HG03558 (cell line): ENCODE measurements at regions not wholly inside any gene's neighbourhood (a gene's known extent, or its start where the extent isn't known, plus 50 kb on each side); places are given as distances from the start of the nearest gene placed in this dataset.

Source experiments
- ATAC-seq: cut with Tn5 transposase; IDR thresholded peaks from one replicate; pipeline ENCODE4 v1.9.1; 2021; ENCODE audit warnings: moderate number of reproducible peaks; ENCODE audit not compliant: unreplicated experiment; ENCODE audit errors: extremely low read depth

DNA sequence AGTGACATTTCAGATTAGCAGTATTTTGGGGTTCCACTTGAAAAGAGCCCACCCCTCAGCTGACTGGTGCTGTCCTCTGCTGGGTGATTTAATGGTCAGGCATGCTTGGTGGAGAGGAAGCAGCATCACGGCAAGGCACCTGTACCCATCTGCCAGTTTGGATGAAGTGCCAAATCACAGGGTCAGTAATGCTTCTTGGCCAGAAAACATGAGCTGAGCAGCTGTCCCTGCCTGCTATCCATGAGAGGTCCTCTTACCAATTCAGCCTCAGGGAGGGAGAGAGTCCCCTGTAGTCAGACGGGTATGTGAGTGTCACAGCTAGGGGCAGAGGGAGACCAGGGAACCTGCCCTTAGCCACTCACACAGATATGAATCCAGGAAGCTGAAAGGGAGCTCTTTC, 137.9 kb downstream of the SEC61B start:
- no peak for ATAC-seq

DNA sequence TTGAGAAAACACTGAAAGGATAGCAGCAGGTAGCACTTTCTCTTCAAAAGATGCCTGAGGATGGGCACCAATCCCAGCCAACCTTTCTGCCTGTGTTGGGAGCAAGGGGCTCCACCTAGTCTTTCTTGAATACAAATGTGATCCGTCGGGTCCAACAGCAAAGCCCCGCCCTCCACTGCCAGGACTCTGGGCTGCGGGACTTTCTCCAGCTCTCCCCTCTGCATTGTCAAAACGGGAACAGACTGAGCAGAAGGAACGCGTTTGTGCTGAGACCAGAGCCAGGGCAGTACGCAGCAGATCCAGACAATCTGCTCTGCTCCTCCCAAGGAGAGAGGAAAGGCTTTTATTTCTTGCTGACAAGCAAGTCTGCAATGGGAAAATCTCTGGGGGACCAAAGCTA, 139.7 kb downstream of the SEC61B start:
- ATAC-seq, result no peak

DNA sequence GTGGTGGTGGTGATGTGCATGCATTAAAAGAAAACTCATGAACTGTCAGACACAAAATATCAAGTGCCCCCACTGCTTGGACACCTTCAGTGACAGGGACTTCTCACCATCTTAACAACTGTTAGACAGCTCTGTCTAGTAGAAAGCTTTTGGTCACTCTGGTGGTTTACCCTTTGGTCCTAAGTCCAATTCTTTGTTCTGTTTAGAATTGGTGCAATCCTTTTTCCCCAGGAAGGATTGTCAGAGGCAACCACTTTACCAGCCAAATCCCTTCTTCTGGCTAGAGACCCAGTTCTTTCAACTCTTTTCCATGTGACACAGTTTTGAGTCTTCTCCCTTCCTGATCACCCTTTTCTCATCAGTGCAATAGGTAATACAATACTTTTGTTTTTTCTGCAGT, 140.2 kb downstream of the SEC61B start:
- ATAC-seq, result no peak

DNA sequence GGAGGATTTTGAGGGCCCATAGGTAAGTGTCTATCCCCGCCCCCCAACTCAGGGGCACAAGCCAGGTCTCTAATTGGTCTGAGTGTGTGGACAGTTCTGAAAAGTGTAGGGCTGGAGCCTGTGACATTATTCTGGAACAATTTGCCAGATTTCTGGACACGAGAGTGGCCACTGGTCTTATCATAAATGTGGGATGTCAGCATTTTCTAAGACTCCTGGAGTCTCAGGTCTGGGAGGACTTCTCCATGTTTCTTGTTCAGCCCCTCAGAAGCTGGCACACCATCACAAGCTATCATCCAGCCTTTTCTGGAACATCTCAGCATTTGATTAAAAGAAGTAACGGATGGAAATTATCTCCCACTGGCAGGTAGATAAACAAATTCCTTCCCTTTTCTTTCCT, 141.4 kb downstream of the SEC61B start:
- ATAC-seq, result no peak

DNA sequence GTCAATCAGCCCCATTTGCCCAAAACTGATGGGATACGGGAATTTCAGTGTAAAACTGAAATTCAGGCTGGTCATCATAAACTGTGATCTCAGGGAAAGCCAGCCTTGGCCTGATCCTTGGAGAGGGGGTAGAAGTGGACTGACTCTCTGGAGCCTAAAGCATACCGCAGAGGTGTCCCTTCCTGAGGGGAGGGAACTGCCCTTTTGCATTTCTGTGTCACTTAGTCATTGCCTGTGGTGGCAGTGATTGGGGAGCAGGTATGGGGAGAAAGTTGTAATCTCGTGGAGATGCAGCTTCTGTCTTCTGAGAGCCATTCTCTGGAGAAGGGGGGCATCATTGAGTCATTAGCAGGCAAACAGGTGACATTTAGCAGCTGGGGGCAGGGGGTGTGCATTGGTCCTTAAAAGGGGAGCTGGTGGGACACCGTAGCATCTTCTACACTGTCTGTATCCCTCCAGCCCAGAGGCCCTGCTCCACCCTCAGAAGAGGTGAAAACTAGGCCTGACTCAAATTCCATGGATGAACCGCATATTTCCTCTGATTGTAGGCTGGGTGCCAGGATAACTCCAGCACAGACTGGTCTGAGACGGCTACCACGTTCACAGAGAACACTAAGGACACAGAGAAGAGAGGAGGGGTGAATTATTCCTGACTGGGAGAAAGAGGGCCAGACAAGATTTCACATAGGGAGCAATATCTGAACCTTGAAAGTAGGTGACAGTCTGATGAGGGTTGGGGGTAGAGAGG, 143.3 kb downstream of the SEC61B start:
- ATAC-seq, result no peak

DNA sequence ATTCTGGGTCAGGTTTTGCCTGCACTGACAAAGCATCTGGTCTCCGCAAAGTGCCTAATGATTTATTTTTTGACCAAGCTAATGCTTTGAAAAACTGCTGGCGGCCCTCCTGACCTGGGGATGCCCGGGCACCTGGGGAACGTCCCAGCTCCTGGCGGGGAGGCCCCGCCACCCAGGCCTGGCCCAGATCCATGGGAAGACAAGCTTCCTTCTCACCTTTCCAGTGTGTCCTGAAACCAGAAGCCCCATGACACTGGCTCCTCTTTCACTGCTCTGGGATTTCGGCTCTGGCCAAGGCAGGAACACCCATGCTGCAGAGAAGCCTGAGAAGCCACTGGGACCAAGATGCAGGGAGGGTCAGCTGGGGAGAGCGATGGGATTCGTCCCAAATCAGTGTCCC, 144.1 kb downstream of the SEC61B start:
- ATAC-seq, result no peak

DNA sequence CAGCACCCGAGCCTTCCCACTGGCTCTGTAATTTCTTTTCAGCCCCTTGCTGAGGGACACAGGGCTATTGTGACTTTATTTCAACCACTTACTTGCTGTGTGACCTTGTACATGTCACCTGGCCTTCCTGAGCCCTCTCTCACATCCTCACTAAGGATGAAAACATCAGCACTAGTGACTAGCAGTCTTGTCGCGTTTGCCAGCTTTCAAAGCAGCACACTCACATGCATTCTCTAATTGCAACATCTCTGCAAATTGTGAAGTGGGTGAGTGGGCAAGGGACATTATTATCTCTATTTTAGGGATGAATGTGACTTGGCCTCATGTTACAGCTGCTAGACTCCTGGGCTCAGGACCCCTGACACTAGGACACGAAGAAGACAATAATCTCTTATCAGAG, 144.5 kb downstream of the SEC61B start:
- ATAC-seq, result no peak

DNA sequence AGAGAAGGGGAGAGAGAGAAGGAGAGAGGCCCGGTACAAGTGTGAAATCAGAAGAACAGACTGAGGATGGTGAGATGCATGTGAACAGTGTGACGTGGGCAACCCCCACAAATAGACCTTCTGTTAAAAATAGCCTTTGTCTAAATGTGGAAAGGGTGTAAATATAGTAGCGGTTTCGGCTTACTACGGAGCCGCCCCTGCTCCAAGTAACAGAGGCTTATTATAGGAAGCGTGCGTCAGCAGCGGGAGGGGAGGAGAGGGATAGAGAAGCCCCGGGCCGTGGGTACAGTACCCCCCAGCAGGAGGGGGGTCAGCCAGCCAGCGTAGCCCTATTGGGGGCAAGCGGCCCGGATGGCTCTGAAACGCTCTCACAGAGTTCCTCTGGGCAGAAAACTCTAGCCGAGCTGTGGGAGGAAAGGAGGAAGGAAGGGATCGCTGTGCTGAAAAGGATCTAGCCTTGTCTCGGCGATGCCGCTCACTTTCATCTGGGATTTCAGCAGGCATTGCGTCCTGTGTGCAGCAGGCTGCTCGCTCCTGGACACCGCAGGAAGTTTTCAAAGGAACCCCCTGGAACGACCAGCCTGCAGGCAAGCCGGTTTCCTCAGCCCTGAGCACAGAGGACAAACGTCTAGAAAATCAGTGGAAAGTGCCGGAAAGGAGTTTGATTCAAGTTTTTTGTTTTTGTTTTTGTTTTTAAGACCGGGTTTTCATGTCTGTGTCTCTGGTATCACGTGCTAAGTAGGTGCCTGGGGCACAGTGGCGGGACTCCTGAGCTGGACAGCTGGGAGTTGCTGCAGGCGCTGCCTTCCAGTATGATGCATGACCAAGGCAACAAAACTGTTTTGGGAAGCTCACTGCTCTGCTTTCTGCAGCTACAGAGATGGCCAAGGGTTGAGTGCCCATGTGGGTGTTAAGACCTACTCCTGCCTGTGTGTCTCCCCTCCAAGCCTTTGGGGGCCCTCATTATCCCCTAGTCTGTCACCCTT, 146.6 kb downstream of the SEC61B start:
- no peak for ATAC-seq

DNA sequence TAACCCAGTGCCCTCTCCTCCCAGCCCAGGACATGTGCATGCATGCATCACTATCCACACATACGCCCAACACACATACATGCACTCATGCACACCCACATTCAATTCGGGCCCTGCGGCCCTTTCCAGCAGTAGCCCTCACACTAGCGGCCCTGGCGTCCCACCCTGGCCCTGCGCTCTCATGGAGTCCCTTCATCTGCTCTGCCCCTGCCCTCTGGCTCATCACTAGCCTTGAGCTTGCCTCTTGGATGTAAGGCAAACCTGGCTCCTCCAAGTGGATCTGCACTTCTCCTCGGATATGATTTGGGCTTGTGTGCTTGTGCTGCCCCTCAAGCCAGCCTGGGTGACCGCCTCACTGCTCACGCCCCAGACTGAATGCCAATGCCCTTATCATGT, 147.2 kb downstream of the SEC61B start:
- ATAC-seq, result no peak

DNA sequence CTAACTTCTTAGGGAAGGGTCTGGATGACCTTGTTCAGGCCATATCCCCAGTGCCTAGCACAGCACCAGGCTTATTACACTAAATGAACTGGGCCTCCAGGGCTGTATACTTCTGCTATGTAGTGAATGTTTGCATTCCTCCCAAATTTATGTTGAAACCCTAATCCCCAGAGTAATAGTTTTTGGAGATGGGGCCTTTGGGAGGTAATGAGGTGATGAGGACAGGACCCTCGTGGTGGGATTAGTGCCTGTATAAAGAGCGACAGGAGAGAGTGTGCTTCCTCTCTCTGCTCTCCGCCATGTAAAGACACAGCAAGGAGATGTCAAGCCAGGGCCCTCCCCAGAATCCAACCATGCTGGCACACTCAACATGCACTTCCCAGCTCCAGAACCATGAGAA, 148.3 kb downstream of the SEC61B start:
- ATAC-seq, result no peak

DNA sequence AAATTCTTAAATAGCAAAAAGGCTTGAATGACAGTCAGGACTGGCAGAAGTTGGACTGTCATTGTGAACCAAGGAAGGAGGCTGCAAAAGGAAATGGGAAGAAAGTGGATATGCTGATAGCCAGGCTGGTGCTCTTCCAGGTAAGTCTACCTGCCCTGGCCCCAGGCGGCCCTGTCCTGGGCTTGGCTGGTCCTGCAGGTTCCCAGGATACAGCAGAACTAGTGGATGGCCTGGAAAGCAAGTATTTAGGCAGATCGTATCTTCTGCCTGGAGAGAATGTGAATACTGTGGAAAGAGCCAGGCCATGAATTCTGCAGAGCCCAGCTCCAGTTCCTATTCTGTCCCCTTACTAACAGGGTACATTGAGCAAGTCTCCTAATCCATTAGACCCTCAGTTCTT, 149.3 kb downstream of the SEC61B start:
- no peak for ATAC-seq

DNA sequence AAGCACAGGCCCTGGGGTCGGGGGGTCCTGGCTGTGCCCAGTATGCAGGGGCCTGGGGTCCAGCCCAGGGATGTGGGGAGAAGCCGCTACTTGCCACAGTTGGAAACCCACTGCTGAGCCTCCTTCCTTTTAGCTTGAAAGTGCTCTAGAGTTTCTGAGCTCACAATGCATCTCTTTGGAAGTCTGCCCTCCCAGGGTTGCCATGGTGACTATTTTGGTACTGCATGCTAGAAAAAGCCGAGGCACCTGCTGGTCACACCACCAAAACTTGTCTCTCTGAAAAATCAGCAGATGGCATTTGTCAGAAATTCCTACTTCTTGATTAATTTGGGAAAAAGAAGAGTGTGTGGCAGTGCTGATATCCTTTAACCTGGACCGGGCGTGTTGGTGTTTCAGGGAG, 151.8 kb downstream of the SEC61B start:
- no peak for ATAC-seq

DNA sequence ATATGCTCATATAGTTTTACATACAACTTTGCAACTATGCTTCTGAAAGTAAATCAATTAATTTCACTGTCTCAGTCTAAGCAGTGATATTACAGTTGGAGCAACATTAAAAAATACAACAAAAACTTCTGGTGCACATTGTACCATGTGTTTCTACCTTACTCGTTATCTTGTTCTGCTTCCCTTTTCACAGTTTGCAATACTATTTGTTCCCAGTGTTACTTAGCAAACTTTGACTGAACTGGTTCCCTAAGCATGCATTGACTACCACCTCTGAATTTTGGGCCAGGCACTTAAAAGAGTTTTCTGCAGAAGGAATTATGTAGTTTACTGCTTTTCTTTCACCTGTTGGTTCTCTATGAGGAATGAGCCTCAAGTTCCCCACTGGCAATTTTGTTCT, 152.7 kb downstream of the SEC61B start:
- ATAC-seq, result no peak

DNA sequence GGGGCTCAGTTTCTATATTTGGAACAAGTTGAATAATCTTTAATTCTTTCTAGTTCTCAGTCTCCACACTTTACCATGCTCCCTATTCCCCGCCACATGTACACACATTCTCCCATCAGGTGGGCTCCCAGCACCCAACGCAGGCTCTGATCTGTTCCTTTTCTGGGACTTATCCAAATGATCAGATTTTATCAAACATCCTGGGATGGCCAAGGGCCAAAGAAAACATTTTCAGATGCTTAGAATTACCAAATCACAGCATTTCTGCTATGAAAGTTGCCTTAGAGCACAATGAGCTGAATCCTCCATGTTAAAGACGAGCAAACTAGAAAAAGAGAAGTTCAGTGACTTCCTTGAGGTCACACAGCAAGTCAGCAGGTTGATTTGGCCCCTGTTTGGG, 153.4 kb downstream of the SEC61B start:
- ATAC-seq, result no peak

DNA sequence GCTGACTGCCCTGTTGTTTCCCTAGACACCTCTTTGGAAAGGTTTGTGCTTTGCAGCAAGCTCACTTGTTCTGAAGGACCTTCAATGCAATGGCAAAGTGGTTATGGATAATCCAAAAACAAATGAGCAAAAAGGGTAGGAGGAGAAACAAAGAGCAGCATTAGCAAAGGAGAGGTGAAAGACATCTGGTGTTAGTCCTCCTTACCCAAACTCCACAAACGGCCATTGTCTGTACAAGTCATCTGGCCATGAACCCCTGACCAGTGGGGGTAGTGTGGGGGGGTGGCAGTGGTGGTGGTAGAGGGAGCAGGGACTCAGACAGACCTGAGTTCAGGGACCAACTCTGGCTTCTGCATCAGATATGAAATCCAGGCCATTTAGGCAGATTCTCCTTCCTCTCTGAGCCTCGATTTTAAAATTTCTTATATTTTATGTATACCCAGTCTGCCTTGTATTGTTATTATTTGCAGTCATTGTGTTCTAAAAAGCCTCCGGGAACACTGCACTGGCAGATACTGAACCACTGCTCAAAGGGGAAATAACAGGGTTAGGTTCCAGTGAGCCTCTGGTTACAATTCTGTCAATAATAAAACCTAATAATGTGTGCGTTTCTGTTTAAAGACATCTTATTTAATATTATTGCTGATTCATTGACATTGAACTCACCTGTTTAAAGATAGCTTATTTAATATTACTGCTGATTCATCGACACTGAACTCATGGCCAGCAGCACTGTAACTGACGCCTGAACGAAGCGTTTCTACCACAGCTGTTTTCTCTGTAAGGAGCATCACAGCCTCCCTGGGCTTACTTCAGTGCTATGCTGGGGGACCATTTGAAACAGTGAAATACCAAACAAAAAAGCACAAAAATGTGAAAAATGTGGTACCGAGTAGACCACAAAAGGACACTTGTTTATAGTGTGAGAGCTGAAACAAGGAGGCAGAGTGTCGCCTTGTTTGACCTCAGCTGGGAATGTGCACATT, 156.0 kb downstream of the SEC61B start:
- ATAC-seq, result no peak

DNA sequence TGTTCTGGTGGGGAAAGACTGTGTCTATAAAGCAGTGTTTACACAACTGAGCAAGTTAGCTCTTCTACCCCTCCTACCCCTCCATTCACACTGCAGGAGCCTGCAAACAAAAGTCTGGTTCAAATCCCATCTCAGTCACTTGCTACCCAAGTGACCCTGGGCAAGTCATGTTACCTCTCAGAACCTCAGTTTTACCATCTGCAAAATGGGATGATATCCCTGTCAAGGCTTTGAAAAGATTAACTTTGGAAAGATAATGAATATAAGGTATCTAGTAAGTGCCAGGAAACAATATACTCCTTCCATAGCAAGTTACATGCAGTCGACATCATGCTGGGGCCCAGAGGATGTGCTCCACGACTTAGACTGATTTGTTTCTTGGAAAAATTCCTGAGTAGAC, 161.5 kb downstream of the SEC61B start:
- no peak for ATAC-seq

DNA sequence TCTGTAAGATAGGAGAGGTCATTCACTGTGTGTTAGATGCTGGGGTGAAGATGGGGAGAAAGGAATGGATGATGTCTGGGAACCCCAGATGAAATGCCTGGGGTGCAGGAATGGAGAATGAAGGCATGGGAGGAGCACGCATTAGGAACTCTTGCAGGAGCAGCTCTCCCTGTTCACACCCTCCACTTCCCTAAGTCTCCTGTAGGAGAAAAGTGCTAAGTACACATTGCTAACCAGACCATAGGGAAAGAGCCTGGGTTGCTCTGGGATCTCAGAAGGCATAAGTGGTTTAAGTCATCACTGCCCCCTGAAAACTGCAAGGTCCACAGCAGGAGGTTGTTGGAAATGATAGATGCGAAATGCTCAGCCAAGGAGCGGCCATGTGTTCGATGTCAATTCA, 163.1 kb downstream of the SEC61B start:
- ATAC-seq, result no peak

DNA sequence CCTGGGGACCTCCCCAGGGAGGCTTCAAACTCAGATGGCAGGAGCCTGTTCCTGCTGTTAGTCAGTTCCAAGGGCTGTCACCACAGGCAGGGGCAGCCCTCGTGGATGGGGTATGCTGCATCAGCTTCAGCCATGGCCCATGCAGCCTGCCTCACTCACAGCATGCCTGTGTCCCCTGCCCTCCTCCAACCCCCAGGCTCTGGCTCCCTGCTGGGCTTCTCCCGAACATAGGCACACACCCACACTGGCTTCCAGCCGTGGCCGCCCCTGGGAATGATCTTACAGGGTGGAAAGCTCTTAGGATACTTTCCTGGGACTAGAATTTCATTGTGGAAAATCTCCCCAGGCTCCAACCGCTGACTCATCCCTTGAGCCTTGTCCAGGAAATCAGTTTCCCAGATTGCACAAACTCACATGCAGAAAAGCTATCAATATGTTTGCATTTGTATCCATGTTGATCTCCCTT, 163.8 kb downstream of the SEC61B start:
- ATAC-seq, result no peak

DNA sequence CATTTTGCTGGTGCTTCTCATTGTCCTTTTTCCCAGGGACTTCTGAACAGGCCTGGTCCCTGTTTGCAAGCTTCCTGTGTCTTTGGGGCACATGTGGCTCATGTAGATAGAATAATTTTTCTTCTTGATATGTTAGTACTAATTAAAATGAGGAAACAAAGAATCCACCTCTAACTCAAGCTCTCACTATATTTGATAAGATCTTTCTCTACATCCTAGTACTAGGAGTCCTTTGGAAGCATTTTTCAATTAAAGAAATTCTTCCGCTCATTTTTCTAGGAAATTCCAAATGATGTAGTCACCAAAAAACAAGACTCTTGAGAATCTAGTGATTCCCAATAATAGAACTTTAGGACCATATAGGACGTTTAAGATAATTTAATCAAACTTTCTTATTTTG, 165.3 kb downstream of the SEC61B start:
- no peak for ATAC-seq
